ENCODE measurements at regions not wholly inside any gene's neighbourhood (a gene's known extent, or its start where the extent isn't known, plus 50 kb on each side); places are given as distances from the start of the nearest gene placed in this dataset.

DNA sequence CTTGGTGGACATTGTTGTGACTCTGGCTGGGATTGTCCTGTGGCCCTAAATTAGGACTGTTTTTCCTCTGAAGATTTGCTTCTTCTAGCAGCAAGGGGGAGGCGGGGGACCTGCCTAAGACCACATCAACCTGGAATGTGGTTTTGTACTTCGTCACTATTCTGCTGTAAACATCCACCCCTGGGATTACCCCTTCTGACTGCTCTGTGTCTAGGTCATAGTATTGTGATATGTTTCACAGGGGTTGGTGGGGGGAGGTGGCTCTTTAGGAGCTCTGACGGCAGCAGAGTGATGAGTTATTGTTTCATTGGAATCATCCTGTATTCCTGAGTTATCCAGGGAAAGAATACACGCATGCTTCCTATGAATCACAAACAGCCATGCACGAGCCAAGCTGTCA, 226.4 kb upstream of the MYT1L start:
- DNase-seq, result no peak

DNA sequence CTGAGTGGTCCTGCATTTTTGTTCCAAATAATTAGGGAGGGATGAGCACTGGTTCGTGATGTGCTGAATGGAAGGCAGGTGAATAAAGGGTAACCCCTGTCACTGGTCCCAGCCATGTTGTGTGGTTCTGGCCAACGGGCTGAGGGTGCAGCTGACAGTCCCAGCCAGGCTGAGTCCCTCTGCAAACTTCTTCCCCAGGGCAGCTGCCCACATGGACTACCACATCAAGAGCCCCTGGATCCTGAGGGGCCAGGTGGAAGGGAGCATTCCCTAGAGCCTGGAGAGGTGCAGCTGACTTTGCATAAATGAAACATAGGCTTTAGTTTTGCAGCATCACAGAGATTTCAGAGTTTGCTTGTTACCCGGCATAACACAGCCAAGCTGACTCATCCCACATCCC, 219.8 kb upstream of the MYT1L start:
- no peak for DNase-seq

DNA sequence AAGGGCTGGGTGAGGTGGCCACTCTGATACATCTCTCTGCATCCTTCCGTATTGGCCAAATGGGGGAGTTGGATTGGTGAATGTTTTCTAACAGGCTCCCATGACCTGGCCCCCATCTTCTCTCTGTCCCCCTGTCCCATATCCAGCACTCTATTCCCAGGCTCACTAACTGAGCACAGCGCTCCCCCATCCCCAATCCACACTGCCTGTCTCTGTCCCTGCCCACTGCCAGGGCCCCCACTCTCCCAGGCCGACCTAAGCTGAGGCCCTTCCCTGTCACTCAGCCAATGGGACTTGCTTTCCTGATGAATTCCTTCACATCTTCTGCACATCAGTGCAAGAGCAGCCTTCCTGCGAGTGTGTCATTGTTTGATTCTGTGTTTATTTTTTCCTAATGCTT, 216.8 kb upstream of the MYT1L start:
- no peak for DNase-seq

DNA sequence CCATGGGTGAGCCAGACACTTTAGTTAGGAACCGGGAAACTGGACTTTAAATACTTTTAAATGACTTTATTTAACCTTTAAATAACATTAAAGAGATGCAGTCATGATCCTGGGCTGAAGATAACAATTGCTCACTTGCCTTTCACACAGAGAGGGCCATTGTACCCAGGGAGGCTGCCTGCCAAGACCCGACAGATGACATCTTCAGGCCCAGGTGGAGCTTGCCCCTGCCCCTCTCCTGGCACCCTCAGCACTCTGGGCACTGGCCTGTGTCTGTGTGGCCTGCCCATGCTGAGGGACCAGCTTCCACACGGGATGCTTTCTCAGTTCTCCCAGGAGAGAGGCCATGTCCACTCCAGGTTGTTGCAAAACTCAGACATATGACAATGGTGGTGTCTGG, 216.4 kb upstream of the MYT1L start:
- DNase-seq, result no peak

DNA sequence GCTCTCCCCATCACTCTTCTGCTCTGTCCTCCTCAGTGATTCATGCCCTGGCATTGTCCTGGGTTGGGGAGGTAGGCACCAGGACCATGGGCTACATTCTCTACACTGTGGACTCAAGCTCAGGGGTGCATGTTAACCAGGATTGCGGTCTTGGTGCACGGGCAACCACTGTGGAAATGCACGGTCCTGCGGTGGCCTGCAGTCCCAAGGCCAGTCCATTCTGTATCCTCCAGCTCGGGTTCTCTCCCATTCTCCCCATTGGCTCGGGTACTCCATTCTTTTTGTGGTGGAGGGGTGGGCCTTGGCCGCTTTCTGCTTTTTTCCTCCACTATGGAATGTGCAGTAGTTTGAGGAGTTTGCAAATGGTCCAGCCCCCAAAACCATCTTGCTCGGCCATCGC, 215.0 kb upstream of the MYT1L start:
- no peak for DNase-seq

DNA sequence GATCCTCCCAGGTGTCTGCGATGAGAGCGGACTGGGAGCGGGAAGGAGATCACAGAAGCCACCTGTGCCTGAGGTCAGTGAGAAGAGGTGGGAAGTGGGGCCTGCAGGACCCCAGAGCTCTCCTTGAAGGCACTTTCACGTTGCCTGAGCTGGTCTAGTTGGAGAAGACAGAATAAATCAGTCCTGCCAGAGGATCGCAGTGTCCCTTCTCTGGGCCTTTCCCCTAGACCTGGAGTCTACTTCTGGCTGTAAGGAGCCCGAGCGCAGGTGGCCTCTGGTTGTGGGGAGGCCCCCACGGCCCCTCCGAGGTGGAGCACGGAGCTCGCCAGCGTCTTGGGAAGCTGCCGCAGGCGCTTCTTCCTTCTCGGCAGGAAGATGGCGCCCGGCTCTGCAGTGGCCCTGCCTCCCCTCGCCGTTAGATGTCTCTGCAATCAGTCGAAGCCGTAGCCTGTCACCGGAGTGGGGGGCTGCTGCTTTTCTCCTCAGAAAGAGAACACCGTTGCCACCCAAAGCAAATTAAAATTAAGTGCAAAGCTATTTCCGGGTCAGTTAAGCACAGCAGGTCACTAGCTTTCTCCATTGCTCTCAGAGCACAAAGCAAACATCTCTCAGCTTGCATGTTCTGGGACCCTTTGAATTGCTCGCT, 212.0 kb upstream of the MYT1L start:
- DNase-seq, result peak; percentile 87

DNA sequence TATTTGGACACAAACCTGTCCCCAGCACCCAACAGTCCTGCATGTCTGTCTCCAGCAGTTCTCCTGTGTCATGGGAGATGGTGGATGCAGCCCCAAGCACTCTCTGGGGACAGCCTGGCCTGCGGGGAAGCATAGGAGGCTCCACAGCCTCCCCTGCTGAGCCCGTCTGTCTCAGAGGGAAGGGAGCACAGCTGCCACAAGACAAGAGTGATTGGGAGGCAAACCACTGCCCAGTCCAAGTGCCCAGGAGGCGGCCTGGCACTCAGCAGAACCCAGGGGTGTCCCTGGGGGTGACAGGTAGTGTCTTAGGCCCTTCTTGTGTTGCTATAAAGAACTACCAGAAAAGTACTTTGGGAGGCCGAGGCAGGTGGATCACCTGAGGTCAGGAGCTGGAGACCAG, 211.2 kb upstream of the MYT1L start:
- DNase-seq, result no peak

DNA sequence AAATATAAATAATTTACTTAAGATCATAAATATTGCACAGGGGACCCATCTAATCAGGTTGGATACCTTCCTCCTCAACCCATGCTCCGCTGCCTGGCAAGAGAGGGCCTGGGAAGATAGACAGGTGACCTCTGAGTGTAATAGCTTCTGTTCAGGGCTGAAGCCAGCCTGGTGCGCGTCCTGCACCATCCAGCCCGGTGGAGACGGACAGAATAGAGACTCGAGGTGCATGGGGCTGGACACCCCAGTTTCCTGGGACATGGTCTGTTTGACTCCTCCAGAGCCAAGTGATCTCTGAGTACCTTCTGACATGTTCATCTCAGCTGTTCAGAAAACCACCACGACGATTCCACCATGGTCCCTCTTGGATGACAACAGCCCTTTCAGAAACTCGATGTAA, 209.3 kb upstream of the MYT1L start:
- DNase-seq, result no peak

DNA sequence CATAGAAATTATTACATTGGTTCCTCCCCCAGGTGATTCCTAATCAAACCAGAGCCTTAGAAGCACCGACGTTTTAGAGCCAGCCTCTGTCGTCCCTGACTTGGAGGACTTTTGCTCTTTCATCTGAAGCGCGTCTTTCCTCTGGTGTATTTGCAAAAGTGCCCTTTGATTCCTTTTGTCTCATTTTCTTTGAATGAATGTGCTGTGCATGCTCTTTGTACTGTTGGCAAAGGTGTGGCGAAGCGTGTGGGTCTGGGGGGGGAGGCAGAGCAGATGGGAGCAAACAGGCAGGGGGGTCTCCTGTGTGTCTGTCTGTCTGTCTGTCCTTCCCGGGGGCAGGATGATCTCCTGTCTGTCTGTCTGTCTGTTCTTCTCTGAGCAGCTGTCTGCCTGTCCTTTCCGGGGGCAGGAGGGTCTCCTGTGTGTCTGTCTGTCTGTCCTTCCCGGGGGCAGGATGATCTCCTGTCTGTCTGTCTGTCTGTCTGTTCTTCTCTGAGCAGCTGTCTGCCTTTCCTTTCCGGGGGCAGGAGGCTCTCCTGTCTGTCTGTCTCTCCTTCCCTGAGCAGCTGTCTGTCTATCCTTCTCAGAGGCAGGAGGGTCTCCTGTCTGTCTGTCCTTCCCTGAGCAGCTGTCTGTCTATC, 205.5 kb upstream of the MYT1L start:
- DNase-seq, result no peak

DNA sequence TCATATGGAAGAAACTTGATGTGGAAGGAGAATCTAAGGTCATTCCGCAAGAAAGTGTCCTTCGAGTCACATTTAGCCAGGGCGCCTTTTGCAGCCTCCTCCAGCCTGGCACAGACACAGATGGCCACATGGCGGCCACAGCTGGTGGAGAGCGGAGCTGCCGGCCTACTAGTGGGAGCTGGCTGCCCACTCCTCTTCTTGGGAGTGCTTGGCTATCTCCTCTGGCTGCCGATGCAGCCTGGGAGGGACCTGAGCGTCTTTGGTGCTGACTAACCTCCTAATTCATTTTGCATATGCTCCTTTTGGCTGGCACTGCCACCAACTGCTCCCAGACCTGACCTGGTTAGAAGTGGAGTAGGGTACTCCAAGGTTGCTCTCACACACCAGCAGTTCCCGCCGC, 199.3 kb upstream of the MYT1L start:
- DNase-seq, result no peak

DNA sequence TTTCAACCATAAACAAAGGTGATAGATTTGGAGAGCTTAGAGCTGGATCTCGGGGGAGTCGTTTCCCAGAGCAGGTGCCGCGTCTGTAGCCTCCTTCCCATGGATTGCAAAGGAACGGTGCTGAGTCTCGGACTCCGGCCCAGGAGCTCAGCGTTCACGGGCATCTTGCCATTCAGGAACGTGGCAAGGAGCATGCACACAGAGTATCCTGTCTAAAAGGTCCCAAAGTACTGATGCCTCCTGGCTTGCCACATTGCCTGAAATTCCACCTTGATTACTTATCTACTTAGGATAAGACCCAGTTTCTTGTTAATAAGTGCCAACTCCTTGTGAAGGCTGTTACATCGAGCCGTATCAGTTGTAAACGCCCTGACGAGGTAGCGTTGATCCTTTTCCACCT, 197.8 kb upstream of the MYT1L start:
- no peak for DNase-seq

DNA sequence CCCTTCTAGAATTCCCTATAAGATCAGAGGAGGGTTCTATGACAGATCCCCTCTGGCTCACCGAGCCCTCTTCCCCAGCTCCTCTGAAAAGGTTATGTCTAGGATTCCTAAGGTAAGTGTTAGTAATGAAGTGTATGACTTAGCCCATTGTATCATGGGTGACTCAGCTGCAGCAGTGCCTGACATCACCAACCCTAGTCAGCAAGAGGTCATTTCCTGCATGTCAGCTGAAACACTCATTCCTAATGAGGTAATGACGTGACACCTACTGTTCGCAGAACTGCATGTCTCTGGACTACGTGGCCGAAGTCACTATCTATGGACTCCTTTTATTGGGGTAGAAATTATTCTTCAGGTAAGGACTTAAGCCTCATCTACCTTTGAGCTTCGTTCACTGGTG, 196.1 kb upstream of the MYT1L start:
- DNase-seq, result no peak

DNA sequence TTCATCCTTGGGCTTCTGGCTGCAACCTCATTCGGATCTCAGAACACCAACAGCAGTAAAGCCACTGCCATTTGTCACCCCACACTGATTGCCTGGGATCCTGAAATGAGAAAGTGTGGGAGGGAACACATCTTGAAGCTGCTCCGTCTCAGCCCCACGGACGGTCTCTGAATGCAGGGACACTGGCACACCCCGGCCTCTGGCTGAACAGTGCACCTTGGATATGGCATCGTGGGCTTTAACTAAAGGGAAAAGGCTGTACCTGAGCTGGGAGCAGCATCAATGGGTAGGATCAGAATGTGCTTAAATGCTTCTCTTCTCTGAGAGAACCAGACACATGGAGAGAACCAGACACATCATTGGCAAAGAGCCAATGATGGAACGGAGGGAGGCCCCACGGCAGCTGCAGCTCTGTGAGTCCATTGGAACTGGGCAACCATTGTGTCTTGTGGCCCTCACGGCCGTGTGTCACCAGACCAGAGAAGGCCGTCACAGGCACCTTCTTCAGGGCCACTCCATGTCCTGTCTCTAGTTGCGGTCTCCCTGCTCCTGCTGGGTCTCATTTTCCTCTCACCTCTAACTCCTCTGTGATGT, 193.4 kb upstream of the MYT1L start:
- no peak for DNase-seq

DNA sequence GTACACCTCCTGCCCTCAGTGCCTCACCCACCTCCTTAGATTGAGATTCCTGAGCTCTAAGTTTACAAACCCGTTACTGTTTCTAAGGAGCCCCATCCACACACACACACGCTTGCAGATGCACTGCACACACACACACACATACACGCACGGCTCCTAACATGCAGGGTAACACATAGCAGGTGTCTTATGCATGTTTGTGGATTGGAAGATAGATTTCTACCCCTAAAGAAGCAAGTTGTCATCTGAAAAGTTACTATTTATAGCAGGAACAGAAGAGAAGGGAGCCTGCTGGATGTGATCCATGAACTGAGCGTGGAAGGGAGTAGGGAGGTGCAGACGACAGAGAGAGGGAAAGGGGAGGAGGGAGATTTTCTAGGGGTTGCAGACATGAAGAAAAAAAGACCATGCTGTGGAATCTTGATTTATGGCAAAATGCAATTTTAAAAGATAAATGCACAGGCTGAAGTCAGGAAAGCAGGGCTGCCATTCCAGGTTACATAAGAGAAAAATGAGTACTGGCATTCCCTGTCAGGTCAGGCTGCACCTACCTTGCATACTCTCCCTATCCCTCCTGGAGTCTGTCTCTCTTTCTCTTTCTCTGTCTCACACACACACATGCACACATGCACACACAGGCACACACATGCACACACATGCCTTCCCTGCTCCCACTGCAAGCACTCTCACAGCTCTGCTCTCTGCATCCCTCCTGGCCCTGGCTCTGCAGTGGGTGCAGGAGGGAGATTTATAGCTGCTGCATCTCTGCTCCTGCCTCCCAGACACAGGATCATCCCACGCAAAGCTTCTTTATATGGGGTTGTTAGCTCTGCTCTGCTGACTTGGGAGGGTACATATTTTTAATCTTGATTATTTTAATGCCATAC, 192.6 kb upstream of the MYT1L start:
- DNase-seq, result no peak

DNA sequence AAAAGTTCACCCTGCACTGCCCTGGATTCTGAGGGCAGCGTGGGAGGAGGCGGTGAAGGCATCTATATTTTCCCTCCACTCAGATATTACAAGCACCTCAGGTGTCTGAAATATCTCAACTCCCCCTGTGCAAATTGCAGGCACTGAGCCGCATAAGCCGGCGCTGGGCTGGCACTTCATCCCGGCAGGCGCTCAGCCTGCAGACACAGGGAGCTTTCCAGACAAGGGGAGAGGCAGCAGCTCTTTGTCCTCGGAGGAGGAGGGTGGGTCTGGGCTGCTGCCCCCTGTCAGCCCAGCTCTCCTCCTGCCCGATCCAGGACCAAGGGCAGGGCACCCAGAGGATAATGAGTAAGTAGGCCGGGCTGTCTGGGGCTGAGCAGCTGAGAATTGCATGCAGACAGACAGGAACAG, 189.3 kb upstream of the MYT1L start:
- peak; percentile 75 for DNase-seq

DNA sequence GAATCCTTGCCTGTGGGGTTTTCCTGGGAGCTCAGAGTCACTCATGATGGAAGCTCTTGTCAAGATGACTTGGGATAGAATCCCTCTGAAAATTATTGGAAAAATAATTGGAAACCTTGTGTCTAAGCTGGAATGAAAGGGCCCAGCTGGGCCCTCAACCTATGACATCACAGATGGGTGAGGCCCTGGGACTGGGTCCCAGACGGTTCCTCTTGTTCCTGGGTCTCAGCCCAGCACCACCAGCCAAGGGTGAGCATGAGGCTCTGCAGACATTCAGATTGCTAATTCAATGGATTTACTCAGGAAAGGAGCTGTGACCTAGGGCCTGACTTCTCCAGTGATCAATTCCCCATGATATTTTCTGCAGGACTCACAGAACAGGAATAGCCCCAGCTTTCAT, 188.3 kb upstream of the MYT1L start:
- DNase-seq, result no peak

DNA sequence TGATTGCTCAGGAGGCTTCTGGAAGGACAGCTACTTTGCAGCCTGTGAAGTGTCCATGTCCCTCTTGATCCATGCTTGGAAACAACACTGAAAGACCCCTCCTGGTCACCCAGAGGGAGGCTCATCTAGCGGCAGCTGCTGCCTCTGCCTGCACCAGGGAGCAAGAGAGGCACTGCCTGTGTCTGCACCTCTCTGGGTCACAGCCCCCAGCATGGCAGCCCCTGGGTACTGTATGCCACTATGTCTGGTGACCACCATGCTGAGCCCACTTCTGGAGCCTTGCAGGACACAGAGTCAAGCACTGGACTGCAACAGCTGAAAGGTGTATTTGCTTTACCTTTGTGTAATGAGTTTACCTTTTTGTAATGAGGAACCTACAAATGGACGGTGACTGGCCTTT, 186.3 kb upstream of the MYT1L start:
- DNase-seq, result no peak

DNA sequence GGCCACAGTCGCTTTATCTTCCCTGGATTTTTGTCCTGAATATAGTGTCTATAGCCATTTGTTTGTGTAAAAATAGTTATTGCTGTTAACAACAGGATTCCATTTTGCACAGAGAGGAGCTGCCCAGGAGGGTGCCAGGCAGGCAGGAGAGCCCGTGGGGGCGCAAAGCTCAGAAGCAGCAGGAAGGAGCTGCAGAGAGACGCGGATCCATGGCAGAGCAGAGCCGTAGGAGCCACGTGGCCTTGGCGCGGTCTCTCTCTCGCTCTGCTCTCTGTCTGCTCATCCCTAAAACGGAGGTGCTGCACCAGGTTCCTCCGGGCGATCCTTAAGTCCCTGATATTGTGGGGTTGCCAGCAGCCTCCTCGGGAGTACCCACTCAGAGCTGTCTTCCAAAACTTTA, 185.3 kb upstream of the MYT1L start:
- DNase-seq, result no peak

DNA sequence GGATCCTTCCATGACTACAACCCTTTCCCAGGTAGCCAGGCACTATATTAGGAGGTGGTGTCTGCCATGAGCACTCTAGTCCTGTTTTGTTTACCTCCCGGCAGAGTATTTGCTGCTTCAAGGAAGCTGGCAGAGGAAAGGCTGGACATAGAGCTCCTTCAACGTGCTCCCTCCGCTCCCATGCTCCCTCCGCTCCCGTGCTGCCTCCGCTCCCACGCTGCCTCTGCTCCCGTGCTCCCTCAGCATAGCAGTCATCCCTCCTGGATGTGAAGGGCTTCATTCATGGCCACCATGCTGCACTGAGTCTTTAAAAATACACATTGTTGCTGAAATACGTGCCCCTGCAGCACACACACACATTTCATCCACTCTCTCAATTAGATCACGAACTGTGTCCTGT, 181.9 kb upstream of the MYT1L start:
- no peak for DNase-seq

DNA sequence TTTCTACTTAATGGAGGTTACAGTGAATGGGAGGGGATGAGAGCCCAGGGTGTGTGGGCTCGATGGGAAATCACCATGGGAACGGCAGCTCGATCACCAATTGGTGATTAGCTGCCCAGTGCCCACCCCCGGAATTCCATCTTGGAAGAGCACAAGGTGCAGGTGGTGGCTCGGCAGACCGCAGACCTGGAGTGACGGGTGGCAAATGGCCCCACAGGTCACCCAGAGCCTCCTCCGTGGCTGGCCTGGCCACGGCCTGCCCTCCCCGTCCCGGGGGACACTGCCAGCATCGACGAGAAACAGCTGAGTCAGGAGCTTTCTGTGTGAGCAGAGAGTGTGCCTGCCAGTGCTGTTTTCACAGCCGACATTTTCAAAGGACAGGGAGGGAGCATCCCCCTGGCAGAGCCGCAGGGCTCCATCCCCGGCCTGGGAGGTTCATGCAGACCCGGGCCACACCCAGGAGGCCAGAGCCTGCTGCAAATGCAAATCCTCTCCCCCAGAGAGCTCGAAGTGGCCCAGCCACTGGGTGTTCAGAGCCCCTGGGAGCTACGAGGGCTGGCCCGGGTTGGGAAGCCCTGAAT, 176.4 kb upstream of the MYT1L start:
- DNase-seq, result peak; percentile 76

DNA sequence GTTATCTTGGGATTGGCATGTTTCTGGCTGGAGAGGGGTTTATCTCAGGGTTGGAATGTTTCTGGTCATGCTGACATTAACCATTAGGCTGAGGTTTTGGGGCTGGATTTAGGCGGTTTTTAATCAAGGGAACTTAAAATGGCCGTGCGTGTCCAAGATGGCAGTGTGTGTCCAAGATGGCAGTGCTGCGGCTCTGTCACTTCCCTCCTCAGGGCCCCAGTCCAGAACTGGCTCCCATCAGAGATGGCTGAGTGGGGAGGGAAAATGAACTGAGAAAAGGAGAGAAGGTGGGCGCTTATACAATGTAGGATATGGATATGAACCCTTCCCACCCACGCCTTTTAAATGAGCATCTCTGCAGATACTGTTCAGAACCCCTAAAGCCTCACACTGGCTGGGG, 175.5 kb upstream of the MYT1L start:
- no peak for DNase-seq

DNA sequence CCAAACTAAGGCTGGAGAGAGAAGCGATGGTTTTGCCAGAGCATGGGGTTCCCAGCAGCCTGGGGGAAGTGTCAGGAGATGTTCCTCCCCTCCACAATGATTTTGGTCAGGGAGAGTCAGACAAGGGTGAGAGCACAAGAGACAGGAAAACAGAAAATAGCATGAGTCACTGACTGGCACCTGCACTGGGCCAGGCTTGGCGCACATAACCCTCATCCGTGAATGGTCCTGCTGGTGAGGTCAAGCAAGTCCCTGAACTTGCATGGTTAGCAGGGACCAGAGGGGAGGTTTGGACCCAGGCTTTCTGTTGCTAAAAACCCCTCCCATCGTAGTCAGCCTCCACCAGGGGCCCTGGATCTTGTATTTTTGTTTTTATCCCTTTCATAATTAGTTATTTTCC, 174.5 kb upstream of the MYT1L start:
- no peak for DNase-seq

DNA sequence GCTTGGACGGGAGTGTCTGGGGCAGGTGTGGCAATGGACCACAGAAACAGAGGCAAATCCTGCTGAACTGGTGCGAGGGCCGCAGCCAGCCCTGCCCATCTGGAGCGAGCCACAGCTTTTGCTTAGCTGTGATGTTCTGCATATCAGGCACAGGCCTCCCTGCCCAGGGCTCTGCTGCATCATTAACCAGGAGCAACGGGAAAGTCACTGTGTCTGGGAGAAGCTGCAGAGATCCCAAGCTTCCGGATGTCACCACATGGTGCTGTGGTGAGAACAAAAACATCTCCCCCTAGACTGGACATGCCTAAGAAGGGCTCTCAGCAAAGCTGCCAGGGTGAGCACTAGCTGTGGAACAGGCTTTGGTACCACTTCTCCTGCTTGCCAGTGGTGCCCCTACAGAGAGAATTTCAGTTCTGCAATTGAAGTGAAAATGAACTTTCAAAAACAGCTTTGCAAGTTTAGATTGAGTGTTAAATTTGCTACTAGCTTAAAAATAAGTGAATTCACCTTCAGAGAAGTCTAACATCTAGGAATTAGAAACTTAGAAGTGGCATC, 172.9 kb upstream of the MYT1L start:
- DNase-seq, result no peak

Measured in retina (tissue), 1 donor.